HuH-7 (cell line): ENCODE measurements at regions not wholly inside any gene's neighbourhood (a gene's known extent, or its start where the extent isn't known, plus 50 kb on each side); places are given as distances from the start of the nearest gene placed in this dataset.
"Not testable (repeated sequence)": the region's sequence is repeated elsewhere in the genome, so short reads cannot be mapped to it uniquely, and the experiment has no call there.

ENCODE experiments used
- DNase-seq: peaks from one replicate; pipeline ENCODE4 v3.0.0; 2011; ENCODE audit warnings: low spot score

DNA sequence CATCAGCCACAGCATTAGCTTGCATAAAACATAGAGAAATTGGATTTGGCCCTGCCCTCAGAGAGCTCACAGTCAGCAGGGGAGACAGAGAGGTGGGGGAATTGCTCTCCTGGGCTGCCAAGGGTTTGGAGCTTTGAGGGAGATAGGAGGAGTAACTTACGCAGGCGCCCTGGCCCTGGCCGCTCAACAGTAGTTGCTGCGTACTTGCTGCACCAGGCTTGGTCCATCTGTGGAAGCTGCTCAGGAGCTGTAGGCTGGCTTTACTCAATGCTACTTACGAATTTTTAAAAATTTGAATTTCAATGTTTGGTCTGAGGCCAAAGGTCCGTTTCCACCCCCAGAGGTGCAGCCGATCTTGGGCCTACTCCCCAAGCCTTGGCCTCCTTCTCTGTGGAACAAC lies 83.3 kb downstream of the CPZ start:
- DNase-seq = no peak

DNA sequence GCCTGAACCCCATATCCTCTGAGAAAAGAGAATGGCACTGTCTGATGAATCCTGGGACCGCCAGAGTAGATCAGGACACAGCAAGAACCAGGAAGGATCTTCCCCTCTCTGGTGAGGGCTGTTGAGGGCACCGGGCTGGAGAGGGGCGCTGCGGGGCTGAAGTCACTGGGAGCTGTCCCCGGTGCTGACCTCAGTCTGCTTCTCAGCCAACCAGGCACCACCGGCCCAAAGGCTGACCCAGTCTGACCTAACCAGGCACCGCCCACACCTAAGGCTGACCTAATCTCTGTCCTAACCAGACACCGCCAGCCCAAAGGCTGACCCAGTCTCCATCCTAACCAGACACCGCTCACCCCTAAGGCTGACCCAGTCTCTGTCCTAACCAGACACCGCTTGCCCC lies 82.8 kb downstream of the CPZ start:
- DNase-seq = peak; percentile 32

DNA sequence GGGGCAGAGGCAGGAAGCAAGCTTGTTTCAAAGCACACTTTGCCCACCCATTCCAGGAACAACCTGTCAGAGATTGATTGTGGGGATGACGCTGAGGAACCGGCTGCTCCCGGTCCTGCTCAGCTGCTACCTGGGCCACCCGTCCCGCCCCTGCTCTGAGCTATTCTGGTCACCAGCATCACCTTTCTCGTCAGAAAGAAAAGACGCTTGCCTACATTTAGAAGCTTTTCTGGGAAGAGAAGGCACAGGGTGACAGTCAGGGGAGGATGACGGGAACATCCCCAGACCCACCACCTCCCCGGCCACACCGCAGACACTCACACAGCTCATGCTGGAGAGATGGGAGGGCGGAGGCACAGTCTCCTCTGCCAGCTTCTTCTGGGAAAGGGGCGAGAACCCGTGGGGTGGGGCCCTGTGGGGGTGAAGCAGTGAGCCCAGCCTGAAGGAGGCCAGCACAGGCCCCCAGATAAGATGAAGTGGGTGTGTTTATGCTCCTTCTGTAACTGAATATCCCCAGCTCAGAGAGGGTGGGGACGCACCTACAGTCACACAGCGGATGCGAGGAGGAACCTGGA lies 81.8 kb downstream of the CPZ start:
- DNase-seq = no peak

DNA sequence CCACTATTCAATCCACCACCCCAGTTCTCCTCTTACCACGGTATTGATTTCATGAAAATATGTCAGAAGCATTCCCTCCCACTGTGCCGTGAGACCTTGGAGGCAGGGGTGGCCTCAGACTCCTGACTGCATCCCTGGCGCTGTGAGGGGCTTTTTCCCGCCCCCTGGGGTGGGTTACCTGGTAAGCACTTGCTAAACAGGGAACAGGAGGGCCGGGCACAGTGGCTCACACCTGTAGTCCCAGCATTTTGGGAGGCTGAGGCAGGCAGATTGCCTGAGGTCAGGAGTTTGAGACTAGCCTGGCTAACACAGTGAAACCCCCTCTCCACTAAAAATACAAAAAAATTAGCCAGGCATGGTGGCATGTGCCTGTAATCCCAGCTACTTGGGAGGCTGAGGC lies 80.5 kb downstream of the CPZ start:
- not testable (repeated sequence) for DNase-seq

DNA sequence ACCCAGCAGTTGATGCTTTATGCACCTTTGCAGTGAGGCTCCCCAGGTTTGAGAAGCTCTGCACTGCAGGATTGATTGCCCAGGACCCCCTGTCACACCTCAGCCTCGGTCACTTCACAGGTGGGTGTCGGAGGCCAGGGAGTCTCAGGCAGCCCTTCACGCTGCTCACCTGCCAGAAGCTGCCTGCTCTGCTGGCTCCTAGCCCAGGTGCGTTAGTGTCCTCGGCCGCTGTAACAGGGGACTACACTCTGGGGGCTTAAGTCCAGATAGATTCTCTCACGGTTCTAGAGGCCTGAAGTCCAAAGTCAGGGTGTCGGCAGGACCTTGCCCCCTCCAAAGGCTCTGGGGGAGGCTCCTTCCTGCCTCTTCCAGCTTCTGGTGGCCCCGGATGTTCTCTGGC lies 79.9 kb downstream of the CPZ start:
- DNase-seq = no peak

DNA sequence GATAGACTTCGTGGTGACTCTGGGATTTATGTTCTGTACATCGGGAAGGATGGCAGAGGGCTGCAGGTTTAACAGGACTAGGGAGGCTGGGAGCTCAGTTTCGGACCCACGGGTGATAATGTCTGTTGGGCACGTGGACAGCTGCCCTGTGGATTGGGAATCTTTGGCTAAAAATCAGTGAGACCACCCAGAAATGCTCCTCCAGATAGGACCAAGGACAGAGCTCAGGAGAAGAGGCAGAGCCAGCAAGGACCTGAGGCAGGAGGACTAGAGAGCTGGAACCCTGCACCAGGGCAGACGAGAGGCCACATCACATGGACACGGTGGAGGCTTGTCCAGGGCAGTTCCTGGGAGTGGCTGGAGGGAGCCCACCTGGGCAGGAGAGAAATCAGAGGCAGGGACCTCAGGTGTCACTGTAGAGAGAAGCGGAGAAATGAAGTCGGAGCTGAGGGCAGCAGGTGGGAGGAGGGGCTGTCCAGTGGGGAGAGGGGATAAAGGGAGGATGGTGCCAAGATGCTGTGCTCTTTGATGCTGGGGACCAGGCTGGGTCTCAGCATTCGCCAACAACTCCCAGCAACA lies 79.2 kb downstream of the CPZ start:
- DNase-seq = no peak
